HG02623 (cell line): ENCODE measurements at regions not wholly inside any gene's neighbourhood (a gene's known extent, or its start where the extent isn't known, plus 50 kb on each side); places are given as distances from the start of the nearest gene placed in this dataset.
"Not testable (repeated sequence)": the region's sequence is repeated elsewhere in the genome, so short reads cannot be mapped to it uniquely, and the experiment has no call there.

Source experiments
- ATAC-seq: cut with Tn5 transposase; IDR thresholded peaks from one replicate; pipeline ENCODE4 v1.9.1; 2021; ENCODE audit warnings: moderate library complexity; ENCODE audit not compliant: unreplicated experiment

DNA sequence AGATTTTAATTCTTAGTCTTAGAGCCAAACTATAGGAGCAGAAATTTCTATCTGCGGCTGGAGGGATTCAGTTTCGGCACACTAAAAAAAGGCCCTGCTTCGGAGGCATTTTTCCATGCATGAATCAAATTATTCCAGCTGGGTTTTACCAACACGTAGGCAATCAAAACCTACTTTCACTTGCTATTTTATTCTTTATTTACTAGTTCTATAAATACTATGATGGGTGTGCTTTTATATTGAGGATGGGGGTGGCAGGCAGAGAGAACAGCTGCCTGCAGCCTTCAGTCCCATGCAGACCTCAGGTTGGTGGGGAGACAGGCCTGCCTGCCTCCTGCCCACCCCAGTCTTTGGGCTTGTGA, 609.8 kb downstream of the BCOR start:
- no peak for ATAC-seq

DNA sequence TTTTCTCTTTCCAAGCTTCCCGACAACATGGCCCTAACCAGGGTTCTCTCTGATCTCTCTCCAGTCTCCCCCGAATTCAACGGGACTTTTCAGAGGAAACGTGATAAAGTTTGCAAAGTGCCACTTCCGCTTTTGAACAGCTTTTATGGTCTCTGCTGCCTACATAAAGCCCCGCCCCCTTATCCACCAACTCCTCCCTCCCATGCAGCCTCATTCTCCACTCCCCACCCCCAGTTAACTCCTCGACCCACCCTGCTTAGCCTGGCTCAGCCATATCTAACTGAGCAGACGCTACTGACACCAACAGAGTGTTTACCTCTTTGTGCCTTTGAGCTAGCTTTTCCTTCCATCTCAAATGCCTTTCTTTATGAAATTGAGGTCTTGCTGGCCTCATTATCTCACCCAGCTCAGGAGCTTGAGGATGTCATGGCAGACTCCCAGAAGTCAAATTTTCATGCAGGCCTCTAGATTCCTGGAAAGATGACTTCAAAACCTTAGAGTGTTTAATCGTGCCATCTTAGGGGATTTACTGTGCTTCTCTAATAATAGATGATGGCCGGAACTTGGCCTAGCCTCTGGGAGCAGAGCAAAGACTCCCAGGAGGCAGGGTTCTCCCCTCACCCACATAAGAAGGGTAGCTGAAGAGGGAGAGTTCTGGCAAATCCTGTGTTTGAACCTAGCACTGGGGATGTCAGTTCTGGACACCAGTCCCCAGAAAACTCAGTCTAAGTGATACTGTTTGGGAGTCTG, 606.0 kb downstream of the BCOR start:
- ATAC-seq: peak; percentile 56

DNA sequence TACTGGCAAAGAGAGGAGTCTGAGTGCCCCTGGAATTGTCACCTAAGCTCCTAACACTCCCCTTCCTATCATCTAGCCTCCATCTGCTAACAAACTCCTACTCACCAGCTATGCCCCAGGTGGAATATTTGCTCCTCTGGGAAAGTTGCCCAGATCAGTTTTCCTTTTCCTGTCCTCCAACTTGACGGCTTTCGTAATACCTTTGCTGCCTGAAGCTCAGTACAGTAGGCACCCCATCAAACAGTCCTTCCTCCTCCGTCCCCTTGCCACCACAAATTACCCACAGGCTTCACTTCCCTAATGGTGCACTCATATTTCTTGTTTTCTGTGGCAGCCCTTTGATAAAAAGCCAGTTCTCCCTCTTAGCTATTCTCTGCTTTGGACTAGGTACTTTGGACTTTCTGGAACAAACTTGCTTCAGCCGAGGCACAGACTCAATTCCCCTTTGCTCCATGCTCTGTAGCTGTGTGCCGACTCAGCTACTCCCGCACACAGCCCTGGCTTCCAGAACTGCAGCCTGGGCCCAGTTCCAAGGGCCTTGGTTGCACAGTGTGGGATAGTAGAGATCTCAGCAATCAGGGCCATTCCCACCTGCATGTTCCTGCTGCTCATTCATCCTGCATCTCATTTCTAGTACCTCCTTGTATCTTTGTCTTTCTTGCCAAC, 605.1 kb downstream of the BCOR start:
- ATAC-seq: peak; percentile 60

DNA sequence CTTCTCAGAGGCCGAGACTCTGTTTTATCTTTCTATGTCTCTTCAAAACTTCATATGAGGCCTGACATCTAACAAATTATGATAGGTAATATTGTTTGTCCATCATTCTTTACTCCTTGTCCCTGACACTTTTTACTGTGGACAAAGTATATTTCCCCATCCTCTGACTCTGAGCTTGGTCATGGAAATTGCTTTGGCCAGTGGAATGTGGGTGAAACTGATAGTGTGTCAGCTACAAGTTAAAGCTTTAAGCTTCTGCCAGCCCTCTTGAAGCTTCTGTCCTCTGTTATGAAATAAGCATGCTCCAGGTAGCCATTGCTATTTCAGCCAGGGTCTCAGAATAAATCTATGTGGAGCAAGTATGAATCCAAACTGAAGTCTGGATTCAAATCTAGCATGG, 604.6 kb downstream of the BCOR start:
- ATAC-seq: no peak

DNA sequence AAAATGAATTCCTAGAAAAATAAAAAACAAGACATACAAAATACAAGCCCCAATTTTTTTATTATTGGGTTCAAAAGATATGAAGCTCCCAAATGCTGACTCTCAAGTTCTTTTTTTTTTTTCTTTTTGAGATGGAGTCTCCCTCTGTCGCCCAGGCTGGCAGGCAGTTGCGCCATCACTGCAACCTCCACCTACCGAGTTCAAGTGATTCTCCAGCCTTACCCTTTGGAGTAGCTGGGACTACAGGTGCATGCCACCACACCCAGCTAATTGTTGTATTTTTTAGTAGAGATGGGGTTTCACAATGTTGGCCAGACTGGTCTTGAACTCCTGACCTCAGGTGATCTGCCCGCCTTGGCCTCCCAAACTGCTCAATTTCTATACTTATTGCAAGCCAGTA, 600.6 kb downstream of the BCOR start:
- ATAC-seq: not testable (repeated sequence)

DNA sequence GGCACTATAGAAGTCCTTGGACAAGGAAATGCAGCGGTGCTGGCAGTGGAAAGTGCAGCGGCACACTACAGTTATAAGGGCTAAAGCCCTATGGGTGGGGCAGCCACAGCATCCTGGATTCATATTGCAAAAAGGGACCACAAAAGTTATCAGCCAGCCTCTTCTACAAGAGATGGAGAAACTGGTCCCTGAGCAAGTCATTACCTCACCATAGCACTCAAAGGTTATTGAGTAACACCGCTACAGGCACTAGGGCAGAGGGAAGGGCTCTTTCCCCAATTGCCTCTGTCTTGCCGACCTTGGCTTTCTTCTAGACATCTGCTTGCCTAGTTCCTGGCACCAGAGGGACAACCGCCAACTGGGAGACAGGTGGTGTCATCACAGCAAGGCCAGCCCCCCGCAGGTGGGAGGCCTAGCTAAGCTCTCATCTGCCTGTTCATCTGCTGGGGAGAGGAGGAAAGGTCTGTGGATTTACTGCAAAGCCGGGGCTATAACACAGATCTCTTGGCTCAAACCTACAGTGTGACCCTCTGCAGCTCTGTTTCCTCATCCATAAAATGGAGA, 600.0 kb downstream of the BCOR start:
- ATAC-seq: no peak

DNA sequence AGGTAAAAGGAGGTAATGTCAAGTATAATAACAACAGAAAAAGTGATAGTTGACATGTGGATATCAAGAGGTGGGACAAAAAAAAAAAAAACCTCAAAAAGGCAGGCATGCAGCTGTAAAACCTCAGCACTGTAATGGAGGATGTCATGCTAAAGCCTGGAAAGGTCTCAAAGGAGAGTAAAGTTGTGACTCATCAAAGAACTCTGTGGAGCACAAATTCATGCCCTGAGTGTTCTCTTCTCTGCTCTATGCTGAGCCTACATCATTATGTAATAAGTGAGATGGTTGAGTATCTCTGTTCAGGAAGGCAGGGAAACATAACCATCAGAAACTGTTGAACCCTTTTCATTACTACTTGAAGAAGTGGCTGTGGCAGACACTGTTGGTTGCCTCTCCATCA, 597.8 kb downstream of the BCOR start:
- no peak for ATAC-seq

DNA sequence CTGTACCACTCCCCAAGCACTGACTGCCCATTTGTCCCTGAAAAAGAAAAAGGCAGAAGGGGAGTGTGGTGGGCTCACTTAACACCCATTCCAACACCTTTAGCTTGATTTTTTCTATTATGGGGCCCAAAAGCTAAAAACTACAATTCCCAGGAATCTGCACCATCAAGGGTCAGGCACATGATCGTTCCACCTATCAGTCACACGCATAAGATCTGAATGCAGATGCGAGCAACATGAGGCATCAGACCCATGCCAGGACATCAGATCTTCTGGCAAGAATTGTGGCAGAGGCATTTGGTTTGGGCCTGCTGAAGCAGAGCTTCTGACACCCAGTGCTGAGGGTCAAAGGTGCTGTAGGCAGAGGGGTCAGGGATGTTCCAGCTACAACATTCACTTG, 595.9 kb downstream of the BCOR start:
- ATAC-seq: no peak

DNA sequence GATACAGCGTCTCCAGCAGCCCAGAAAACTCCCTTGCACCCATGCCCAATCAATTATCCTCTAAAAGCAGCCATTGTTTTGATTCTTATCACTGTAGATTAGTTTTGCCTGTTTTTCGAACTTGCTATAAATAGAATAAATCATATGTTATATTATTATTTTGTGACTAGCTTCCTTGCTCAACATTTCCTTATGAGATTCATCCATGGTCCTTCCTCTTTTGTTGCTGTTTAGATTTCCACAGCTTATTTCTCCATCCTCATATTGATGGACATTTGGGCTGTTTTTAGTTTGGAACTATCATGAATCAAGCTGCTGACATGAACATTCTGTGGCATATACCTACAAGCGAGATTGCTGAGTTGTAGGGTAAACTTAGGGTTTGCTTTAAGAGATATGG, 595.3 kb downstream of the BCOR start:
- ATAC-seq: no peak

DNA sequence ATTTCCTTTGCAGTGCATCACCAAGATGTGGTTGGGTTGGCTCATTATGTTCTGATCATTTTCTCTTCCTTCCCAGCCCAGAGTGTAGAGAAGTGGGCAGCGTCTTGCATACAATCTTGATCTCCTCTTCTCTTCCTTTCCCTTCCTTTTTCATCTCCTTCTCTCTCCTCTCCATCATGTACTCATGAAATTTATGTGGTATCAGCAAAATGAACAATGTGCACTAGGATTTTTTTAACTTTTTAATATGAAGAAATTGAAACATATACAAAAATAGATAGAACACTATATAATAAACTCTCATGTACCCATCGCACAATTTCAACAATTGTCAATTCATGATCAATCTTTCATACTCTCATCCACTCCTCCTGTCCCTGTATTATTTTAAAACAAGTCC, 593.5 kb downstream of the BCOR start:
- no peak for ATAC-seq

DNA sequence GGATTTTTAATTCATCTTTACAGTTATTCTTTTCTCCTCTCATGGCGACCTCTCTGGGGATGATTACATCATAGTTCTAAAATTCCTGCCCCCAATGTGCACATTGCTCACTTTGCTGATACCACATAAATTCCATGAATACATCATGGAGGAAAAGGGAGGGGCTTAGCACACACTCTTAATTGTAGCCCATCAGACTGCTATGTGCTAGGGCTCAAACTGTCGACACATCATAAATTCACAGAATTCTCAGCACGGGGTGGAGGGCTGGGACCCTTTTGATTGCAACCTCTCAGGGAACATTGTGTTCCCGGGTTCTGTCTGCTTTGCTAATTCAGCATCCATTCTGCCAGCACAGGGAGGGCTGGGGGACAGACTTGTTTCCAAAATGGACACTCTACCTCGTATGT, 592.9 kb downstream of the BCOR start:
- ATAC-seq: no peak

DNA sequence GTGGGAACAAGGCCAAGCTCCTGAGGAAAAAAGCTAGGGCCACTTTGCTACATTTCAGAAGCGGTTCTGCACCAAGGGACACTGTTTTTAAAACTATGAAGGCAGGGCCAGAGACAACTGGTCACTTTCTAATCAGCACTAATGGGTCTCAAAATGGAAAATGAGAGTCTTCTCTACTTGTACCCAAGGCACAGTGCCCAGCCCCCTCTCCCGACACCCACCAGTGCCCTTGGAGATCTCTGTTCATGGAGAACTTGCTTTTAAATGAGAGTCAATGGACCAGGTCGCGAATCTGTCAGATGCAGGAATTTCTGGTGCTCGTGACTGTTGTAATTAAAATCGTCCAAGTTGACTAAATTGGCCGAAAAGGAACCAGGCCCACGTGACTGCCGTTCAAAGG, 591.6 kb downstream of the BCOR start:
- ATAC-seq: no peak

DNA sequence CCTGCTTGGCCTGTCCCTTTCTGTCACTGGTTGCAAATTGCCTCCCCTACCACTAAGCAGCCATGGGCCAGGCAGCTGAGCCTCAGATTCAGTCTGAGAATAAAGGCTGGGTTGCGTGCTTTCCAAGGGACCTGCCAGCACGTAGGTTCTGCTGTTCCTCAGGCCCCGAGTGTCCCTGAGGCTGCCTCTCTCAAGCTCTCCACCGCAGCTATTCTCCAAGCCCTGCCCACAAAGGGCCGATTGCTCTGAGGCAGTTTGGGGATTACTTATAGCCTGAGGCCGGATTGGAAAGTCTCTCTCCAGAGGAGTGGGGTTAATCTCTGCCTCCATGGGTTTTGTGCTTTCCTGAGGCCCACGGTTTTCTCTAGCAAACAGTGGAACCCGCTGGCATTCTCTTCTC, 590.7 kb downstream of the BCOR start:
- no peak for ATAC-seq

DNA sequence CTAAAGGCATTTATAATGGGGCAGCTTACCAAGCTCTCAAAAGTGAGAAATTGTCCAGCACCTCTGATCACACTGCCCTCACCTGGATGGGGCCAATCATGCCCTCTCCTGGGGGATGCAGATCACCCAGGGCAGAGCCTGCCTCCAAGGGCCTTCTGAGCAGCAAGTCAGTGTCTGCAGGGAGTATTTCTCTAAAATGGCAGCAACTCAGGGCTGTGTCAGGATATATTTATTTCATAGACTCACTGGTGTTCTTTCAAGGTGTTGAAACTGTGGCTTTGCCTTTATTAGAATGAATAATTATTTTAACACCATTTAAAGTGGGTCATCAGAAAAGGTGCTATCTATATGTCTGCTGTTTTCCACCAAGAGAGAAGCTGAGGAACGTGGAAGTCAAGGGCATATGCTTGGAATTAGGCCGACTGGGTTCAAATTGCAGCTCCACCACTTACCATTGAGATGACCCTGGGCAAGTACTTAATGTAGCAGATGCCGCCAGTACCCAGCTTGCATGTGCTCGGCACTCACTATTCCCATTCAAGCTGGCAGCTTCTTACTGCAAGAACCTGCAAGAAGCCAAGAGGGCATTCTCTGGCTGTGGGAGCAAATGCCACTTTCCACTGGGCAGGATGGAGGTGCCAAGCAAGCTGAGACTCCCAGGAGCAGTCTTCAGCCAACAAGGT, 590.0 kb downstream of the BCOR start:
- ATAC-seq: no peak

DNA sequence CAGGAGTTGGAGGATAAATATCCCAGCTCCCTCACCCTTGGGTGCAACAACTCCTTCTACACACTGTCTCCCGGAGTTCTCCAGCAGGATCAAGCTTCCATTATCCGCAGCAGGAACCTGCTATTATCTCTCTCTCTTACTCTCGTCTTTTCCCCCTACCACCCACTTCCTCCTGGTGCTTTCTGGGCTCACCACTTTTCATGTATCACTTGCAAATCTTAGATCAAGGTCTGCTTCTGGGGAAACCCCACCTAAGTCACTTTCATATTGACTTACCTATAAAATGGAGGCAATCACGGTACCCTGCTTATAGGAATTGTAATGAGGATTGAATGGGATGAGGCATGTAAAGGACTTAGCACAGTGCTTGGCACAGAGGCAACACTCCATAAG, 589.5 kb downstream of the BCOR start:
- ATAC-seq: no peak

DNA sequence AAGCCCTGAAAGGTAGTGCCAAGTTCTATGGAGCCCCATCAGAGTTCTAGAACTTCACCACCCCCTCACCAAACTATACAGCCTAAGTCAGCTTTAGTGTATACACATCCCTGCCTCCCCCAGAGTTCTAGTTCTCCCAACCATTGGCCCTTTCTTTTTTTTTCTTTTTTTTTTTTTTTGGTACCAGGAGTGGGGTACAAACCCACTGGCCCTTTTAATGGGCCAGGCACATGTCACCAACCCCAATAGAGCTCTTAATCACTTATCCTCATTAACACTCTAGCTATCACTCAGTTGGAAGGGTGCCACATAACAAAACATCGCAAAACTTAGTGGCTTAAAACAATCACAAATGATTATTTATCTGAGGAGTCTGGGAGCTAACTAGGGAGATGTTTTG, 588.6 kb downstream of the BCOR start:
- no peak for ATAC-seq

DNA sequence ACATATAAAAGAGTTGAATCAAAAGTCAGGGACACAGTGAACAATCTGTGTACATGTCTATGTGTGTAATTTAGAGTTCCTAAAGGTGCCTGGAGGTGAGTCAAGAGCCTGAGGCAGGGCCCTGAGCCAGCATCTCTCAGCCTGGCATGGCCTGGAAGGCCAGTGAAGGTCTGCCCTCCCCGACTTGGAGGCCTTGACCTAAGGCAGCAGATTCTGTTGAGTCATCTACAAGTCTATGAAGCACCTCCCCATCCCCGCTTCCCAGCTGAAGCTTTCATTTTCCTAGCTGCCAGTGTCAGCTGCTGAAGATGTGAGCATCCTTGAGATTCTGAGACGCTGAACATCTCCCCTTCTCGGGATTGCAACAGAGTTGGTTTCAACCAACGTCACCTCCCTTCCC, 583.9 kb downstream of the BCOR start:
- ATAC-seq: no peak

DNA sequence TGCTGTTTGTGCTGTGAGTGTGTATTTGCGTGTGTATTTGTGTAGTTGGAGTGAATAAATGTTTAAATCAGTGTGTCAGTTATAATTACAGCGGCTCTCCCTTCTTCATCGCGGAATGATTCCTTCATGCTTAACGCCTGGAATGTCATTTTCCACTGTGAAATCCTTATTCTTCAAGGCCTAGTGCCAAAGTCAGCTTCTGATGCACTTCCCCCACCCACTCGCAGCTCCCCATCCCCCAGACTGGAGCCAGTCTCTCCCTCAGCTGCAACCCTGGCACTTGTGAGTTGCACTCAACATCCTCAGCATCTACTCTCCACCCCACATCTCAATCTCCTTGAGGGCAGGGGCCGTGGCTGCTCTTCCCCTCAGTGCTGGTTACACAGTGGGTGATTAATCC, 583.0 kb downstream of the BCOR start:
- ATAC-seq: no peak

DNA sequence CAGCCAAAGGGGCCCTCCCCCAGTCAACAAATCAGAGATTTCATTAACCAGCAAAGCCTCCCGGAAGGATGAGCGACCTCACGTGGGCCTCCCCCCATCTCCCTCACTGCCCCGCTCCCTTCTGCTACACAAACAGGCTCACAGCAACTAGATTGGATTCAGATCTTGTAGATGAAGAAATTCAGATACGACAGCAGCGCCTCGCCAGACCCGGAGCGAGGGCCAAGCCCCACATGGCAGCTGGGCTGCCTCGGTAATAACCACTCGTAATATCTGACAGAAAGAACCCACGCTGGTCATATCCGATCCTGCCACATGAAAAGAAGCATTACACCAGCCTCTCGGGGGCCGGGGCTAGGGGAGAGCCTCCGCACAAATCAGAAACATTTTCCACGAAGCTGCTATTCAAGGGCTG, 581.3 kb downstream of the BCOR start:
- no peak for ATAC-seq

DNA sequence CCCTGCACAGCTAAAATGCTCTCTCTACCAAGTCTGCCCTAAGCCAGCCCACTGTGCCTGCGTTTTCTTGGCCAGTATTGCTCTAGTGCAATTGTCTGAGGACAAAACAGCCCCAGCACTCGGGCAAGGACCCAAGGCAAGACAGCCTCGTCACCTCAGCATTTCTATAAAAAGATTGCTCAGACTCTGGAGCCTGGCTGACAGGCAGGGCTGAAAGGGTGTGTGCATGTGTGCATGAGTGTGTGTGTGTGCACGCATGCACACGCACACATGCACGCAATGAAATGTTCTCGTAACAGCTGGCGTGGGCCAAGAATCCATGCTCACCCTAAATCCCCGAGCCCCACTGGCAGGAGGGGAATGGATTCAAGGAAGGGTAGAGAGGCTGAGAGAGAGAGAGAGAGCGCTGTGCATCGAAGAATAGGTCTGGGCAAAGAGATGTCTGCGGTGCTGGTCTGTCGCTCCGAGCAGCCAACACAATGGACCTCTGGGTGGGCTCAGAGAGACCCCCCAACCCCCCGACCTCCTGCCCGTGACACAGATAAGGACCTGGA, 579.2 kb downstream of the BCOR start:
- ATAC-seq: no peak

DNA sequence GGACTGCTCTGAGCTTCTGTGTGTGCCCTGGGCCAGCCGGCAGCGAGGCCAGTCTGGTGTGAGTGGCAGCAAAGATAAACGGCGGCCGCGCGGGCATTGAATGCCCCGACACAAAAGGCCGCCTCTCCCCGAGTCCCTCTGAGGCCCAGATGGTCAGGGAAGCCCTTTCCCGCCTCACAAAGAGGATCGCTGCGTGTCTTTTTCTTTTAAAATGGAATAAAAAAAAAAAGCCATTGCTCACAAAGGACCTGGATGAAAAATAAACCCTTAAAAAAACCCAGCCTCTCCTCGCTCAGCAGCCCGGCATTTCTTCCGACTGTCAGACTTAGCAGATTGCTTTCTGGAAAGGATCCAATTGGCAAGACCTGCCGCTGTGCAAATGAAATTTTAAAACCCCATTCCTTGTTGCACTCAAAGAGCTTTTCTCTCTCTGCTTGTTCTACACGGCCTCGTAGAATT, 578.7 kb downstream of the BCOR start:
- no peak for ATAC-seq
